HEK293T (cell line): ENCODE measurements at regions not wholly inside any gene's neighbourhood (a gene's known extent, or its start where the extent isn't known, plus 50 kb on each side); places are given as distances from the start of the nearest gene placed in this dataset.

ENCODE experiments used
- ARNT ChIP-seq: fragments of 450-650 bp; IDR thresholded peaks from 2 replicates; pipeline ENCODE4 v1.6.1; 2017; ENCODE audit warnings: mild to moderate bottlenecking
- SP1 ChIP-seq: fragments of 450-650 bp; IDR thresholded peaks from 2 replicates; pipeline ENCODE4 v1.6.1; 2017
- ZNF384 ChIP-seq: fragments of 450-650 bp; IDR thresholded peaks from 2 replicates; pipeline ENCODE4 v1.6.1; 2016

DNA sequence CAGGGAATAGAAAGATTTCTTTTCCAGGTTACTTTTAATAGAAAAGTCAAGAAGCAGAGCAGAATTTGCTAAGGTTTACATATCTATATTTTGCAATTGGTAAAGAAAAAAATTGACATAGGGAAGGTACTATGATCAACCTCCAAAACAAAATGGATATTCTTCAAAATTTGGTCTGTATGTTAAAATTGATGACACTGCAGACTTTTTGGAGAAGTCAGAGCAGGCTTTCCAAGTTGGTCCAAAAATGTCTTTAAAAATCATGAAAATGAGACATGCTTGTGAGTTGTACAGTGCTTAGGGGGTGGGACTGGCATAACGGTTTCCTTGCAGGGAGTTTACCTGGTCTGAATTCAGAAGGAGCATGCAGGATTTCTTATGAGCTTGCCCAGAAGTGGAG, 77.0 kb downstream of the TFPI2 start:
- no peak for TF ChIP-seq SP1
- TF ChIP-seq ARNT = no peak
- TF ChIP-seq ZNF384 = no peak
